Fibroblast of pulmonary artery (primary cell): ENCODE measurements at regions not wholly inside any gene's neighbourhood (a gene's known extent, or its start where the extent isn't known, plus 50 kb on each side); places are given as distances from the start of the nearest gene placed in this dataset.

Experiments used
- DNase-seq: peaks from one replicate; pipeline ENCODE4 v3.0.0-alpha.2; 2010; ENCODE audit warnings: low read depth
- H3K4me3 ChIP-seq: replicated peaks from 2 replicates; pipeline ENCODE4 v1.5.1; 2011; ENCODE audit warnings: low read depth, mild to moderate bottlenecking, control low read depth, low read length, moderate library complexity
- TF ChIP-seq, protein P1 (sequence below): IDR thresholded peaks from 2 replicates; pipeline ENCODE4 v1.5.1; 2011; ENCODE audit warnings: mild to moderate bottlenecking, control low read depth, low read length, inconsistent platforms; ENCODE audit errors: missing control alignments

DNA sequence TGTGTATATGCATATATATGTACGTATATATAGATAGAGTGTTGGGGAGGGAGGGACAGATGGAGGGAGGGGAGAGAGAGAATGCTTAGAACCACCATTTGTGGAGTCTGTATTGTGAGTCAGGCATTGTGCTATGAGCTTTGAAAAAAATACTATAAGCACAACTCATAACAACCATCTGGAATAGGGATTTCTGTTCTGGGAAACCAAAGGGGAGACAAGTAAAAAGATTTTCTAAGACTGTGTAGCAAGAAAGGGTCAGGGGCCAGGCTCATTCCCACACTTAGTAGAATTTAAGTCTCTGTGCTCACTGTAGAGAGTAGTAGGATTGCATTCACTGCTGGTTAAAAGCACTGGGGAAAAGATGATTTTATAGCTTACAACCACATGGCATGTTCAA lies 202.3 kb upstream of the SGCD start:
- no peak for DNase-seq
- TF ChIP-seq, protein P1, sequence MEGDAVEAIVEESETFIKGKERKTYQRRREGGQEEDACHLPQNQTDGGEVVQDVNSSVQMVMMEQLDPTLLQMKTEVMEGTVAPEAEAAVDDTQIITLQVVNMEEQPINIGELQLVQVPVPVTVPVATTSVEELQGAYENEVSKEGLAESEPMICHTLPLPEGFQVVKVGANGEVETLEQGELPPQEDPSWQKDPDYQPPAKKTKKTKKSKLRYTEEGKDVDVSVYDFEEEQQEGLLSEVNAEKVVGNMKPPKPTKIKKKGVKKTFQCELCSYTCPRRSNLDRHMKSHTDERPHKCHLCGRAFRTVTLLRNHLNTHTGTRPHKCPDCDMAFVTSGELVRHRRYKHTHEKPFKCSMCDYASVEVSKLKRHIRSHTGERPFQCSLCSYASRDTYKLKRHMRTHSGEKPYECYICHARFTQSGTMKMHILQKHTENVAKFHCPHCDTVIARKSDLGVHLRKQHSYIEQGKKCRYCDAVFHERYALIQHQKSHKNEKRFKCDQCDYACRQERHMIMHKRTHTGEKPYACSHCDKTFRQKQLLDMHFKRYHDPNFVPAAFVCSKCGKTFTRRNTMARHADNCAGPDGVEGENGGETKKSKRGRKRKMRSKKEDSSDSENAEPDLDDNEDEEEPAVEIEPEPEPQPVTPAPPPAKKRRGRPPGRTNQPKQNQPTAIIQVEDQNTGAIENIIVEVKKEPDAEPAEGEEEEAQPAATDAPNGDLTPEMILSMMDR = no peak

DNA sequence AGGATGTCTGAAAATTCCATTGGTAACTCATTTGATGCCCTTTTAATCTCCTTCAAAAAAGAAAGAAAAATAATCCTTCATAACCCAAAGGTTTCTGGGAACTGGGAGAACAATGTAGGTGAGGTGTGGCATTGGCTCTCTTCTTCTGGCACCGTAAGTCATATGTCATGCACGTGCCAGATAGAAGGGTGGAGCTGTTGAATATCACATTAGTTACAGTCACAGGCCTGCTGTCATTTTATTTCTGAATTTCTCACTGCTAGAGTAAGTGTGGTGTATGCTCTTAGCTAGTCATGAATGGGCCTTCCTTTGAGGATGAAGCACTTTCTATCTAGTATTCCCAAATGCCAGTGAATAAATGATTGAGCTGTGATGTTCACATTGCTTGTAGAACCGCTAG lies 201.8 kb upstream of the SGCD start:
- H3K4me3 ChIP-seq = no peak overlapping the region
- TF ChIP-seq, protein P1 = no peak
- no peak for DNase-seq

More for the DNA sequence above, 202.3 kb upstream of the SGCD start:
- H3K4me3 ChIP-seq = no peak overlapping the region

DNA sequence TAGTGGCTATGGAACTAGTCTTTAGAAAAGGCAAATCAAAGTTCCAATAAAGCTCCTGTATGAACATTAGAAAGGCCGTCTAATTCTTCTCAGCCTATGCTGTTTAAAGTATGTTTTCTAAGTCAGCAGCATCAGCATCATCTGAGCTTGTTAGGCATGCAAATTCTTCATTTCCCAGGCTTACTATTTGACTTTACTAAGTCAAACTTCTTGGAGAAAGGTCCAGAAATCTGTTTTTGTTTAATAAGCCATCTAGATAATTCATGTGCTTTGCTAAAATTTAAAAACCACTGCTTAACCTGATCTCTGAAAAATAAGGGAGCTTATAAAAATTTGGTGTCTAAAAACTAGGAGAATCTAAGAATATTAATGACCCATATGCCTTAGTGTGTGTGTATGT lies 200.2 kb upstream of the SGCD start:
- no peak overlapping the region for H3K4me3 ChIP-seq
- no peak for DNase-seq
- TF ChIP-seq, protein P1 = no peak

DNA sequence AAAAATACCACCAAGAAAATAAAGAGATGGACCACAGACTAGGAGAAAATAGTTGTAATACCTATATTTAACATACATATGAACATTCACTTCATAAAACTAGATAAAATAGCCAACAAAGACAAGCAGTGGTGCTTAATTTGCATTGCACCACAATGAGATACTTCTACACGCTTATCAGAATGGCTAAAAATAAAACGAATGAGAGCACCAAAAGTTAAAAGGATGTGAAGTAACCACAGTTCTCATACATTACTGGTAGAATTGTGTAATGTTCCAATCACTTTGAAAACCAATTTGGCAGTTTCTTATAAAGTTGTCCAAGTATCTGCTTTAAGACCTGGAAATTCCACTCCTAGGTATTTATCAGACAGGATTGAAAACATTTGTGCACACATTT lies 198.9 kb upstream of the SGCD start:
- TF ChIP-seq, protein P1 = no peak

DNA sequence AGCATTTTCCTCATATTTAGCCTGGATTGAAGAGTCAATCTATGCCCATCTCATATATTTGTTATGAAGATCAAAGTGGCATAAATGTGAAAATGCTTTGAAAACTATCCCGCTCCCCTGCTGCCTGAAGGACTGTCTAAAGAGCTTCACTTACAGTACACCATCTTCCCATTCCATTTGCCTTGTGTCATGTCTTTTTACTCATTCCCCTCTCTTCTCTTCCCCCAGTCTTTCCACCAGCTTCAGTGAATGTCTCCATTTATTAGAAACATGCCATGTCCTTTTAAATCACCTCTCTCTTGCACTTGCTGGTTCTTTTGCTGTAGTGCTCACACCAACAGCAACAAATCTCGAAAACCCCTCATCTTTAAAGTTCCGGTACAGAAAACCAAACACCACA lies 192.7 kb upstream of the SGCD start:
- TF ChIP-seq, protein P1 = no peak
- H3K4me3 ChIP-seq = no peak overlapping the region
- no peak for DNase-seq

More for the DNA sequence above, 198.9 kb upstream of the SGCD start:
- H3K4me3 ChIP-seq = no peak overlapping the region
- no peak for DNase-seq

DNA sequence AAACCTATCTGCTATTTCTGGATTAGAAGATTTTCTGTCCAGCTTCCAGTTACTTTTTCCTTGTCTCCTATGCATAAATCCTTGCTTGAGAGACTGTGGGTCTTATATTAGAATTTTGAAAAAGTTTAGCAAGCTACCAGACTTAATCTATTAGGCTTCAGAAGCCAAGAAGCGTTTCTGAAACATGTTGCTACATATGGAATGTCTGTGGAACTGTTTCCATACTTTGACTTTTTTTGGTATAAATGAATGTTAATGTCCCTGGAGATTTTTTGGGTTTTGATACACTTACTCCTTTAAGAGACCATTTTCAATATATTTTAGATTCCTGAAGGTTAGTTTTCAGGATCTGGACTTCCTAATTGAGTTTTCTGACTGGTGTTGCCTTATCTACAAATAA lies 191.4 kb upstream of the SGCD start:
- no peak for DNase-seq
- H3K4me3 ChIP-seq = no peak overlapping the region
- TF ChIP-seq, protein P1 = no peak

DNA sequence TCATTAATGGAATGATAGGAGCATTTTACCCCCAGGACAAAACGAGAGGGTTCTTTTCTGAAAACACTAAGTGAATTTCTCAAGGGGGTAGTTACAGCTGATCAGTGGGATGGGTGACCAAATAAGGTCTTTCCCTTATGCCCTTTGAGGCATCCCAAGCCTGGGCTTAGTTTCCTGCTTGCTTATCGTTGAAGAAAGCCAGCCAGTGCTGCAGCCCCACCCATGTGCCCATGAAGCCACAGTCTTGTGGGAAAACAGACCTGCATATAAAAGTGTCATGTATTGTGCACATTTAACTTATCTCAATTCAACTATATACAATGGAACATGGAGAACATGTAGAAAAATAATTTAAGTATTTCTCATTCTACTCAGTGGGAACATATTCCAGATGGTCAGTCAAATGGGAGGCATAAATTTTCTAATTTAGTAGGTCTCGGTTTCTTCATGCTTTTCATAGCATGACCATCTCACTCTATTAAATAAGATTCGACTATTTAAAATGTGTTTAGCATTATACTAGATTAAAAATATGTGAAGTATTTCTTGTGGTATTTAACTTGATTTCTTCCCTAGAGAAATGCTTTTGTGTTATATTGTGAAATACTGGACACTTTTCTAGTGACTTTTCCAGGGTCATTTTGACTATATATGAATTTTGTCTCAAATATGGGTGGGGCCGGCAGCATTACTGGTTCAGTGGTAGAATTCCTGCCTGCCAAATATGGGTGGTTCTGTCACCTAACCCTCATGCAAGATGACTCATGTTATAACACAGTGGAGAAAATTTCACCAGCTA lies 189.7 kb upstream of the SGCD start:
- H3K4me3 ChIP-seq = no peak overlapping the region
- no peak for DNase-seq
- TF ChIP-seq, protein P1 = no peak
